ENCODE measurements at regions not wholly inside any gene's neighbourhood (a gene's known extent, or its start where the extent isn't known, plus 50 kb on each side); places are given as distances from the start of the nearest gene placed in this dataset.

DNA sequence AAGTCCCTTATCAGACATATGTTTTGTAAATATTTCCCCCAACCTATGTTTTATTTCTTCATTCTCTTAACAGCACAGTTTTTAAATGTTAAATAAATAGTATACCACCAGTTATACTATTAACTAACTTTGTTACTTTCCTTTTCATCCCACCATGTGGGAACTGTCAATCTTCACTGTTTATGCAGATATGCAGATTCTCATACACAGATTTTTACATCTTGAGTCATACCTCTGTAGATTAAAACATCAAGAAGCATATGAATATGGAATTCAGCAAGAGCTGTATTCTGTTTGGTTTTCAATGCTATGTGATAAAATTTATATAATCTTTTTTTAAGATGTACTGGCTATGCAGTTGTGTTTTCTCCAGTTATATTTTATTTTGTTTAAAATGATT, 566.3 kb downstream of the LIG4 start:
- 0 out of 3 replicates have a peak, but pooled peaks have one; percentile 20 for ATAC-seq
- TF ChIP-seq TOX (CRISPR knock-in tag; IDR thresholded peaks at IDR 0.05; ENCODE audit: borderline replicate concordance) (no peak), ESRRG (CRISPR knock-in tag; IDR thresholded peaks at IDR 0.05) (no peak), ZNF70 (CRISPR knock-in tag; IDR thresholded peaks at IDR 0.05) (no peak), RARB (CRISPR knock-in tag; IDR thresholded peaks at IDR 0.05) (no peak), SNAI2 (CRISPR knock-in tag; IDR thresholded peaks at IDR 0.05) (no peak), ISL1 (CRISPR knock-in tag; IDR thresholded peaks at IDR 0.05) (no peak), ARNTL (CRISPR knock-in tag; IDR thresholded peaks at IDR 0.05; ENCODE audit: borderline replicate concordance, low read depth) (no peak), TCF4 (CRISPR knock-in tag; IDR thresholded peaks at IDR 0.05; ENCODE audit: borderline replicate concordance) (no peak)
- TF ChIP-seq, protein P1, sequence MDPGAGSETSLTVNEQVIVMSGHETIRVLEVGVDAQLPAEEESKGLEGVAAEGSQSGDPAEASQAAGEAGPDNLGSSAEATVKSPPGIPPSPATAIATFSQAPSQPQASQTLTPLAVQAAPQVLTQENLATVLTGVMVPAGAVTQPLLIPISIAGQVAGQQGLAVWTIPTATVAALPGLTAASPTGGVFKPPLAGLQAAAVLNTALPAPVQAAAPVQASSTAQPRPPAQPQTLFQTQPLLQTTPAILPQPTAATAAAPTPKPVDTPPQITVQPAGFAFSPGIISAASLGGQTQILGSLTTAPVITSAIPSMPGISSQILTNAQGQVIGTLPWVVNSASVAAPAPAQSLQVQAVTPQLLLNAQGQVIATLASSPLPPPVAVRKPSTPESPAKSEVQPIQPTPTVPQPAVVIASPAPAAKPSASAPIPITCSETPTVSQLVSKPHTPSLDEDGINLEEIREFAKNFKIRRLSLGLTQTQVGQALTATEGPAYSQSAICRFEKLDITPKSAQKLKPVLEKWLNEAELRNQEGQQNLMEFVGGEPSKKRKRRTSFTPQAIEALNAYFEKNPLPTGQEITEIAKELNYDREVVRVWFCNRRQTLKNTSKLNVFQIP (CRISPR knock-in tag; IDR thresholded peaks at IDR 0.05; ENCODE audit: borderline replicate concordance, low read depth): no peak
- TF ChIP-seq, protein P2, sequence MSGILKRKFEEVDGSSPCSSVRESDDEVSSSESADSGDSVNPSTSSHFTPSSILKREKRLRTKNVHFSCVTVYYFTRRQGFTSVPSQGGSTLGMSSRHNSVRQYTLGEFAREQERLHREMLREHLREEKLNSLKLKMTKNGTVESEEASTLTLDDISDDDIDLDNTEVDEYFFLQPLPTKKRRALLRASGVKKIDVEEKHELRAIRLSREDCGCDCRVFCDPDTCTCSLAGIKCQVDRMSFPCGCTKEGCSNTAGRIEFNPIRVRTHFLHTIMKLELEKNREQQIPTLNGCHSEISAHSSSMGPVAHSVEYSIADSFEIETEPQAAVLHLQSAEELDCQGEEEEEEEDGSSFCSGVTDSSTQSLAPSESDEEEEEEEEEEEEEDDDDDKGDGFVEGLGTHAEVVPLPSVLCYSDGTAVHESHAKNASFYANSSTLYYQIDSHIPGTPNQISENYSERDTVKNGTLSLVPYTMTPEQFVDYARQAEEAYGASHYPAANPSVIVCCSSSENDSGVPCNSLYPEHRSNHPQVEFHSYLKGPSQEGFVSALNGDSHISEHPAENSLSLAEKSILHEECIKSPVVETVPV (CRISPR knock-in tag; IDR thresholded peaks at IDR 0.05): no peak
- TF ChIP-seq, protein P3, sequence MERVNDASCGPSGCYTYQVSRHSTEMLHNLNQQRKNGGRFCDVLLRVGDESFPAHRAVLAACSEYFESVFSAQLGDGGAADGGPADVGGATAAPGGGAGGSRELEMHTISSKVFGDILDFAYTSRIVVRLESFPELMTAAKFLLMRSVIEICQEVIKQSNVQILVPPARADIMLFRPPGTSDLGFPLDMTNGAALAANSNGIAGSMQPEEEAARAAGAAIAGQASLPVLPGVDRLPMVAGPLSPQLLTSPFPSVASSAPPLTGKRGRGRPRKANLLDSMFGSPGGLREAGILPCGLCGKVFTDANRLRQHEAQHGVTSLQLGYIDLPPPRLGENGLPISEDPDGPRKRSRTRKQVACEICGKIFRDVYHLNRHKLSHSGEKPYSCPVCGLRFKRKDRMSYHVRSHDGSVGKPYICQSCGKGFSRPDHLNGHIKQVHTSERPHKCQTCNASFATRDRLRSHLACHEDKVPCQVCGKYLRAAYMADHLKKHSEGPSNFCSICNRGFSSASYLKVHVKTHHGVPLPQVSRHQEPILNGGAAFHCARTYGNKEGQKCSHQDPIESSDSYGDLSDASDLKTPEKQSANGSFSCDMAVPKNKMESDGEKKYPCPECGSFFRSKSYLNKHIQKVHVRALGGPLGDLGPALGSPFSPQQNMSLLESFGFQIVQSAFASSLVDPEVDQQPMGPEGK (CRISPR knock-in tag; IDR thresholded peaks at IDR 0.05; ENCODE audit: borderline replicate concordance): no peak

DNA sequence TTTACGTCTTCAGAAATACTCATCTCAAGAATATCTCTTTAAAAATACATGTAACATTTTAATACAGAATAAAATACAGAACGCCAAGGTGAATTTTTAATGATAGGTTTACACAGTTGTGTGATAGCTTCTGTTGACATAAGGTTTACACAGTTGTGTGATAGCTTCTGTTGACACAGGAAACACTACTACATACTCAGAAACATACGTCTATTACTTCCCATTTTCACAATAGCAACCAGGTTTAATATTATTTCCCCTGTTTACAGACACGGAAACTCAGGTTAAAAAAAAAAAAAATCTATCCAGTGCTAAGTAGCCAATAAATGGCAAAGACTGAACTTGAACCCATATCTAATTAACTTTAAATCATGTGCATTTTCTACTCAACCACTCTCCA, 571.2 kb downstream of the LIG4 start:
- no peak for ATAC-seq
- no peak for TF ChIP-seq CSDC2 (CRISPR knock-in tag; IDR thresholded peaks at IDR 0.05)
- TF ChIP-seq, protein P4, sequence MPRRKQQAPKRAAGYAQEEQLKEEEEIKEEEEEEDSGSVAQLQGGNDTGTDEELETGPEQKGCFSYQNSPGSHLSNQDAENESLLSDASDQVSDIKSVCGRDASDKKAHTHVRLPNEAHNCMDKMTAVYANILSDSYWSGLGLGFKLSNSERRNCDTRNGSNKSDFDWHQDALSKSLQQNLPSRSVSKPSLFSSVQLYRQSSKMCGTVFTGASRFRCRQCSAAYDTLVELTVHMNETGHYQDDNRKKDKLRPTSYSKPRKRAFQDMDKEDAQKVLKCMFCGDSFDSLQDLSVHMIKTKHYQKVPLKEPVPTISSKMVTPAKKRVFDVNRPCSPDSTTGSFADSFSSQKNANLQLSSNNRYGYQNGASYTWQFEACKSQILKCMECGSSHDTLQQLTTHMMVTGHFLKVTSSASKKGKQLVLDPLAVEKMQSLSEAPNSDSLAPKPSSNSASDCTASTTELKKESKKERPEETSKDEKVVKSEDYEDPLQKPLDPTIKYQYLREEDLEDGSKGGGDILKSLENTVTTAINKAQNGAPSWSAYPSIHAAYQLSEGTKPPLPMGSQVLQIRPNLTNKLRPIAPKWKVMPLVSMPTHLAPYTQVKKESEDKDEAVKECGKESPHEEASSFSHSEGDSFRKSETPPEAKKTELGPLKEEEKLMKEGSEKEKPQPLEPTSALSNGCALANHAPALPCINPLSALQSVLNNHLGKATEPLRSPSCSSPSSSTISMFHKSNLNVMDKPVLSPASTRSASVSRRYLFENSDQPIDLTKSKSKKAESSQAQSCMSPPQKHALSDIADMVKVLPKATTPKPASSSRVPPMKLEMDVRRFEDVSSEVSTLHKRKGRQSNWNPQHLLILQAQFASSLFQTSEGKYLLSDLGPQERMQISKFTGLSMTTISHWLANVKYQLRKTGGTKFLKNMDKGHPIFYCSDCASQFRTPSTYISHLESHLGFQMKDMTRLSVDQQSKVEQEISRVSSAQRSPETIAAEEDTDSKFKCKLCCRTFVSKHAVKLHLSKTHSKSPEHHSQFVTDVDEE (CRISPR knock-in tag; IDR thresholded peaks at IDR 0.05): no peak
- no peak for TF ChIP-seq GLIS3 (CRISPR knock-in tag; IDR thresholded peaks at IDR 0.05)
- TF ChIP-seq, protein P3 (CRISPR knock-in tag; IDR thresholded peaks at IDR 0.05; ENCODE audit: borderline replicate concordance): no peak
- no peak for TF ChIP-seq ZNF565 (CRISPR knock-in tag; conservative IDR thresholded peaks at IDR 0.05; ENCODE audit: low read depth)
- TF ChIP-seq, protein P1 (CRISPR knock-in tag; IDR thresholded peaks at IDR 0.05; ENCODE audit: borderline replicate concordance, low read depth): no peak
- TF ChIP-seq, protein P2 (CRISPR knock-in tag; IDR thresholded peaks at IDR 0.05): no peak
- TF ChIP-seq ZC3H10 (CRISPR knock-in tag; IDR thresholded peaks at IDR 0.05): no peak
- TF ChIP-seq ZFP30 (CRISPR knock-in tag; IDR thresholded peaks at IDR 0.05): no peak
- TF ChIP-seq ZFP3 (CRISPR knock-in tag; IDR thresholded peaks at IDR 0.05): no peak
- TF ChIP-seq ARNTL (CRISPR knock-in tag; IDR thresholded peaks at IDR 0.05; ENCODE audit: borderline replicate concordance, low read depth): no peak
- TF ChIP-seq BACH2 (CRISPR knock-in tag; IDR thresholded peaks at IDR 0.05; ENCODE audit: borderline replicate concordance): no peak
